Neutrophil (primary cell): ENCODE measurements at regions not wholly inside any gene's neighbourhood (a gene's known extent, or its start where the extent isn't known, plus 50 kb on each side); places are given as distances from the start of the nearest gene placed in this dataset.

Source experiments
- H3K27ac ChIP-seq: fragments of 200-600 bp; sonication (generic); 2 replicates; pipeline ENCODE4 v1.5.1; 2016; ENCODE audit warnings: mild to moderate bottlenecking, moderate library complexity
- H3K27me3 ChIP-seq: fragments of 200-600 bp; sonication (generic); 2 replicates; pipeline ENCODE4 v1.6.0; 2016; ENCODE audit warnings: mild to moderate bottlenecking
- H3K36me3 ChIP-seq: fragments of 200-600 bp; sonication (generic); 2 replicates; pipeline ENCODE4 v1.5.1; 2017
- H3K4me1 ChIP-seq, 2 experiments: fragments of 200-600 bp in 1 of 2; sonication (generic) in 1 of 2; 1 replicate in 1 of 2; 2 replicates in 1 of 2; pipeline versions ENCODE4 v1.5.1 to v1.6.1; 2013 to 2016; ENCODE audit warnings: low read depth in 1 of 2, low read length in 1 of 2, mild to moderate bottlenecking in 1 of 2, moderate library complexity in 1 of 2; ENCODE audit not compliant: control insufficient read depth in 1 of 2, insufficient read depth in 1 of 2
- H3K4me3 ChIP-seq, 2 experiments: fragments of 200-600 bp in 1 of 2; sonication (generic) in 1 of 2; 1 replicate in 1 of 2; 2 replicates in 1 of 2; pipeline ENCODE4 v1.5.1; 2013 to 2016; ENCODE audit warnings: low read depth in 1 of 2, low read length in 1 of 2, mild to moderate bottlenecking in 1 of 2, moderate library complexity in 1 of 2
- H3K9me3 ChIP-seq: fragments of 200-600 bp; sonication (generic); 2 replicates; pipeline ENCODE4 v1.5.1; 2016
- CTCF ChIP-seq: fragments of 200-600 bp; sonication (generic); IDR thresholded peaks from 2 replicates; pipeline ENCODE4 v1.5.1; 2016; ENCODE audit warnings: antibody characterized with exemption

GRCh38 chr10:9869606-9870176 is 1148.0 kb upstream of the CELF2 start:
- H3K27me3 ChIP-seq, result no peaks in the 10 kb centered on the region
- no peaks in the 10 kb centered on the region for H3K9me3 ChIP-seq
- no peaks in the 10 kb centered on the region for H3K36me3 ChIP-seq
- no peak overlapping the region for H3K4me3 ChIP-seq
- no peak overlapping the region for H3K27ac ChIP-seq
- TF ChIP-seq CTCF, result no peak
- no peaks in the 10 kb centered on the region for H3K4me1 ChIP-seq

- Histone ChIP-seq H3K36me3 (no peaks in the 10 kb centered on the region), H3K4me1 (no peaks in the 10 kb centered on the region), H3K9me3 (no peaks in the 10 kb centered on the region), H3K27ac (no peak overlapping the region), H3K27me3 (no peaks in the 10 kb centered on the region), H3K4me3 (no peak overlapping the region)
- no peak for TF ChIP-seq CTCF
Observed at GRCh38 chr10:9875353-9875752, 1142.3 kb upstream of the CELF2 start.

- H3K9me3 ChIP-seq, result no peaks in the 10 kb centered on the region
- H3K4me1 ChIP-seq, result no peaks in the 10 kb centered on the region
- TF ChIP-seq CTCF, result no peak
- no peaks in the 10 kb centered on the region for H3K27me3 ChIP-seq
- H3K36me3 ChIP-seq, result no peaks in the 10 kb centered on the region
- no peak overlapping the region for H3K27ac ChIP-seq
- no peak overlapping the region for H3K4me3 ChIP-seq
Observed at GRCh38 chr10:9877978-9878377, 1139.7 kb upstream of the CELF2 start.

- Histone ChIP-seq H3K27ac (no peak overlapping the region), H3K27me3 (no peaks in the 10 kb centered on the region), H3K4me1 (no peaks in the 10 kb centered on the region), H3K4me3 (no peak overlapping the region), H3K9me3 (no peaks in the 10 kb centered on the region), H3K36me3 (no peaks in the 10 kb centered on the region)
- TF ChIP-seq CTCF, result no peak
Observed at GRCh38 chr10:9878383-9878782, 1139.3 kb upstream of the CELF2 start.

GRCh38 chr10:9885761-9886160 is 1131.9 kb upstream of the CELF2 start:
- H3K36me3 ChIP-seq, result no peaks in the 10 kb centered on the region

More at GRCh38 chr10:9885761-9886160, 1131.9 kb upstream of the CELF2 start:
- Histone ChIP-seq H3K4me3 (no peak overlapping the region), H3K27ac (no peak overlapping the region), H3K27me3 (no peaks in the 10 kb centered on the region), H3K4me1 (no peaks in the 10 kb centered on the region), H3K9me3 (no peaks in the 10 kb centered on the region)
- no peak for TF ChIP-seq CTCF
